WERI-Rb-1 (cell line): ENCODE measurements at regions not wholly inside any gene's neighbourhood (a gene's known extent, or its start where the extent isn't known, plus 50 kb on each side); places are given as distances from the start of the nearest gene placed in this dataset.
"Not testable (repeated sequence)": the region's sequence is repeated elsewhere in the genome, so short reads cannot be mapped to it uniquely, and the experiment has no call there.

ENCODE experiments used
- DNase-seq: peaks from one replicate; pipeline ENCODE4 v3.0.0-alpha.2; 2020
- H3K27ac ChIP-seq: fragments of 250-450 bp; sonication (Bioruptor Pico); 2 replicates; pipeline ENCODE4 v1.5.1; 2020; ENCODE audit warnings: mild to moderate bottlenecking, moderate library complexity
- H3K27me3 ChIP-seq: fragments of 250-450 bp; sonication (Bioruptor Pico); 2 replicates; pipeline ENCODE4 v1.5.1; 2021; ENCODE audit warnings: mild to moderate bottlenecking, low read depth, moderate library complexity; ENCODE audit not compliant: insufficient read depth, severe bottlenecking
- H3K36me3 ChIP-seq: fragments of 250-450 bp; sonication (Bioruptor Pico); 2 replicates; pipeline ENCODE4 v1.5.1; 2020; ENCODE audit warnings: mild to moderate bottlenecking, moderate library complexity
- H3K4me3 ChIP-seq: 2 replicates; pipeline ENCODE4 v1.5.1; 2011; ENCODE audit warnings: low read depth, mild to moderate bottlenecking, control low read depth, low read length
- H3K9me3 ChIP-seq: fragments of 250-450 bp; sonication (Bioruptor Pico); 2 replicates; pipeline ENCODE4 v1.5.1; 2021; ENCODE audit warnings: mild to moderate bottlenecking, moderate library complexity; ENCODE audit not compliant: severe bottlenecking
- CTCF ChIP-seq: IDR thresholded peaks from 2 replicates; pipeline ENCODE4 v1.5.1; 2011; ENCODE audit warnings: low read depth, mild to moderate bottlenecking, control low read depth, inconsistent platforms, low read length

DNA sequence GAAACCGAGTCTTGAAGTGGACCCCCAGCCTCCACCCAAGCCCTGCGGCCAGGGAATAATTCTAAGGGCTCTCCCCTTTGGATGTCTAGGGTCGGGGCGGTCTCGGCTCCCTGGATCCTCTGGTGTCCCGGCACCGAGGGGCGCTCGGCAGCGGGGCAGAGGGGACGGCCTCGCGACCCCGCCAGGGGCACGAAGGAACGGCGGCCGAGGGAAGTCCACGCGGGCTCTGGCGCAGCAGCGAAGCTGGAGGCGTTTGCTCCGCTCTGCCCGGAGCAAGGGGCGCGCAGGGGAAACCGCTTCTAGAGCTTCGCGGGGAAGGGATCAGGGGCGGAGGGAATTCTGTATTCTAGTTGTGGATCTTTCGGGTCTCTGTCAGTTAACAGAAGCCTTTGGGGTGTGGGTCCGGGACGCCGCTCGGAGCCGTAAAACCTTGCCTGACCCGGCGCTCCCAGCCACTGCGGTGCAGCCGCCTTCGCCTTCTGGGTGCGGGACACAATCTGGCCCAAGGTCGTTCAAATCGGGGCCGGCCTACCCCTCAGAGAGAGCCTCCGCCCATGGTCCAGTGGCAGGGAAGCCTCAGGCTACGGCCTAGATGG lies 118.2 kb downstream of the KCNRG start:
- H3K36me3 ChIP-seq: no peaks in the 10 kb centered on the region
- no peaks in the 10 kb centered on the region for H3K9me3 ChIP-seq
- no peak for DNase-seq
- no peak overlapping the region for H3K4me3 ChIP-seq
- TF ChIP-seq CTCF: no peak
- no peaks in the 10 kb centered on the region for H3K27me3 ChIP-seq
- H3K27ac ChIP-seq: no peak overlapping the region

DNA sequence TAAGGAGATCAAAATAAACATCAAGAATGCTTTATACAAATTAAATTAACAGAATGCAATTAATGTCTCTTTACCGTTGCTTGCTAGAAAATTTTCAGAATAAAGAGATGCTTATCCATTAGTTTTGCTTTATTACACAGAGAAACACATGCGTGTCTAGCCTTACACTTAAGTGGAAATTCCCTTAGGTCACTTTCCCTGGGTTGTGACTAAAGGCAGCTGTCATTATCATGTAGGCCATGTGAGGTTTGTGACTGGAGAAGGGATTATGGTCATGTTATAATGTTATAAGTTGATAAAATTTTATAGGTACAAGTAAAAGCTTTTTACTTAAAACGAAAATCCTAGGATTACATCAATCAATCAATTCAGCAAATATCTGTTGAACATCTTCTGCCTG lies 121.0 kb downstream of the KCNRG start:
- DNase-seq: no peak
- H3K27me3 ChIP-seq: no peaks in the 10 kb centered on the region
- TF ChIP-seq CTCF: no peak
- H3K9me3 ChIP-seq: no peaks in the 10 kb centered on the region
- H3K36me3 ChIP-seq: no peaks in the 10 kb centered on the region
- H3K27ac ChIP-seq: no peak overlapping the region
- no peak overlapping the region for H3K4me3 ChIP-seq

DNA sequence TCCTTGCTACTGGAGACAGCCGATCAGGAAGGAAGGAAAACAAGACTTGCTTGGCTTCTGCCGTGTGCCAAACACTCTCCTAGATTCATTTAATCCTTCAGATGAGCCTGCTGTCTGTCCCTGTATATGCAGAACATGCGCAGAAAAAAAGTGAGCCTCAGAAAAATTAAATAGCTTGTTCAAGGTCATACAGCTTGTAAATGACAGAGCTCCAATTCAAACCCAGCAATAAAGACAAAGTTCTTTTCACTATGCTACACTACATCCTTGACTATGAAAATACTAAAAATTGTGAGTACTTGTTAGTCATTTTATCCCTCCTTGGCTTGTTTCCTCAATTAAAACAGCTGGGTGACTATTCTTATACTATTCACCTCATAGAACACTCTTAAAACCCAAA lies 121.4 kb downstream of the KCNRG start:
- DNase-seq: no peak
- no peaks in the 10 kb centered on the region for H3K27me3 ChIP-seq
- H3K9me3 ChIP-seq: no peaks in the 10 kb centered on the region
- no peaks in the 10 kb centered on the region for H3K36me3 ChIP-seq
- no peak overlapping the region for H3K27ac ChIP-seq
- no peak overlapping the region for H3K4me3 ChIP-seq
- TF ChIP-seq CTCF: no peak

DNA sequence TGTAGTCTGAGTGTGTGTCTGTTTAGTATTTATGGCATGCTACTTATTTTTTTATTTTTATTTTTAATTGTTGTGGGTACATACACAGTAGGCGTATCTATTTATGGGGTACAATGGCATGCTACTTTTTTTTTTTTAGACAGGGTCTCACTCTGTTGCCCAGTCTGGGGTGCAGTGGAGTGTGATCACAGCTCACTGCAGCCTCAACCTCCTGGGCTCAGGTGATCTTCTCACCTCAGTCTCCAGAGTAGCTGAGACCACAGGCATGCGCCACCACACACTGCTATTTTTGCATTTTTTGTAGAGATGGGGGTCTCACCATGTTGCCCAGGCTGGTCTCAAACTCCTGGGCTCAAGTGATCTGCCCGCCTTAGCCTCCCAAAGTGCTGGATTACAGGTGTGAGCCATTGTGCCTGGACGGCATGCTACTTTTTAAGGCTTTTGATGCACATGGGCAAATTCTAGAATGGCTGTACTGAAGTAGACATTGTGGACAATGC lies 124.2 kb downstream of the KCNRG start:
- H3K27me3 ChIP-seq, H3K36me3 ChIP-seq, DNase-seq, H3K4me3 ChIP-seq, H3K27ac ChIP-seq, H3K9me3 ChIP-seq: not testable (repeated sequence)

GRCh38 chr13:50140153-50140552 lies 124.9 kb downstream of the KCNRG start:
- no peaks in the 10 kb centered on the region for H3K9me3 ChIP-seq
- no peak overlapping the region for H3K4me3 ChIP-seq
- H3K36me3 ChIP-seq: no peaks in the 10 kb centered on the region
- TF ChIP-seq CTCF: no peak
- H3K27ac ChIP-seq: no peak overlapping the region
- H3K27me3 ChIP-seq: no peaks in the 10 kb centered on the region
- no peak for DNase-seq

- Histone ChIP-seq H3K9me3 (no peaks in the 10 kb centered on the region), H3K27me3 (no peaks in the 10 kb centered on the region), H3K4me3 (no peak overlapping the region), H3K27ac (no peak overlapping the region), H3K36me3 (no peaks in the 10 kb centered on the region)
- no peak for DNase-seq
- no peak for TF ChIP-seq CTCF
Measured at GRCh38 chr13:50140581-50141374, 125.5 kb downstream of the KCNRG start.
